ENCODE measurements at regions not wholly inside any gene's neighbourhood (a gene's known extent, or its start where the extent isn't known, plus 50 kb on each side); places are given as distances from the start of the nearest gene placed in this dataset.

- H3K4me3 Mint-ChIP-seq: no peak overlapping the region
- DNase-seq (no peak), ATAC-seq (ENCODE audit: poor library complexity) (no peak)
- peaks cover 16% of the 10 kb centered on the region for H3K27me3 Mint-ChIP-seq
- ChIA-PET POLR2A (no interaction called here), CTCF (no interaction called here)
- Histone ChIP-seq H3K27me3 (ENCODE audit: control insufficient read depth in 1 of 2, insufficient read depth in 2 of 2, low read length in 2 of 2) (peaks cover 0 to 6% of the 10 kb centered on the region in 2 experiments), H3K4me1 (ENCODE audit: insufficient read depth, low read length) (no peaks in the 10 kb centered on the region), H3K9me3 (ENCODE audit: control insufficient read depth in 1 of 2, insufficient read depth in 1 of 2, low read length in 2 of 2) (peaks cover 5 to 7% of the 10 kb centered on the region in 2 experiments), H3K27ac (ENCODE audit: low read depth in 1 of 2, low read length in 2 of 2) (no peak overlapping the region), H3K4me3 (ENCODE audit: low read length) (no peak overlapping the region), H3K36me3 (ENCODE audit: insufficient read depth, low read length) (no peaks in the 10 kb centered on the region)
- no peaks in the 10 kb centered on the region for H3K4me1 Mint-ChIP-seq (ENCODE audit: low read depth)
- TF ChIP-seq CTCF (IDR thresholded peaks at IDR 0.05): no peak
- H3K9me3 Mint-ChIP-seq: peaks cover 2% of the 10 kb centered on the region
- intact Hi-C loops (cut with DNase I, micrococcal nuclease): no loop called here
- no peaks in the 10 kb centered on the region for H3K36me3 Mint-ChIP-seq (ENCODE audit: low read depth)
- H3K27ac Mint-ChIP-seq: no peak overlapping the region
Observed at GRCh38 chr2:226589043-226589442, 210.6 kb downstream of the IRS1 start.

GRCh38 chr2:226585130-226585561, 214.5 kb downstream of the IRS1 start:
- Histone ChIP-seq H3K36me3 (ENCODE audit: insufficient read depth, low read length) (no peaks in the 10 kb centered on the region), H3K4me1 (ENCODE audit: insufficient read depth, low read length) (no peaks in the 10 kb centered on the region), H3K4me3 (ENCODE audit: low read length) (no peak overlapping the region), H3K9me3 (ENCODE audit: control insufficient read depth in 1 of 2, insufficient read depth in 1 of 2, low read length in 2 of 2) (peaks cover 0 to 5% of the 10 kb centered on the region in 2 experiments), H3K27me3 (ENCODE audit: control insufficient read depth in 1 of 2, insufficient read depth in 2 of 2, low read length in 2 of 2) (peaks cover 0 to 10% of the 10 kb centered on the region in 2 experiments), H3K27ac (ENCODE audit: low read depth in 1 of 2, low read length in 2 of 2) (no peak overlapping the region)
- Mint-ChIP-seq H3K27me3 (peaks cover 28% of the 10 kb centered on the region), H3K9me3 (no peaks in the 10 kb centered on the region), H3K36me3 (ENCODE audit: low read depth) (no peaks in the 10 kb centered on the region), H3K27ac (no peak overlapping the region), H3K4me3 (no peak overlapping the region), H3K4me1 (ENCODE audit: low read depth) (no peaks in the 10 kb centered on the region)
- intact Hi-C loops (cut with DNase I, micrococcal nuclease): no loop called here
- no peak for DNase-seq
- CTCF ChIA-PET: interaction anchor here (0.9 kb wide), 1 partner anchor 19 kb away, joined by 3 read pairs; no protein-coding TSS in a partner anchor
- TF ChIP-seq CTCF (IDR thresholded peaks at IDR 0.05): no peak
- POLR2A ChIA-PET: no interaction called here
- ATAC-seq (ENCODE audit: poor library complexity): no peak

- H3K9me3 Mint-ChIP-seq: no peaks in the 10 kb centered on the region
- no peaks in the 10 kb centered on the region for H3K36me3 ChIP-seq (ENCODE audit: insufficient read depth, low read length)
- no peak overlapping the region for H3K27ac ChIP-seq (ENCODE audit: low read depth in 1 of 2, low read length in 2 of 2)
- no peak overlapping the region for H3K27ac Mint-ChIP-seq
- POLR2A ChIA-PET: no interaction called here
- no peaks in the 10 kb centered on the region for H3K4me1 ChIP-seq (ENCODE audit: insufficient read depth, low read length)
- CTCF ChIA-PET: interaction anchor here (0.9 kb wide), 1 partner anchor 20 kb away, joined by 3 read pairs; no protein-coding TSS in a partner anchor
- H3K27me3 Mint-ChIP-seq: peaks cover 28% of the 10 kb centered on the region
- no peak for TF ChIP-seq CTCF (IDR thresholded peaks at IDR 0.05)
- DNase-seq (no peak), ATAC-seq (ENCODE audit: poor library complexity) (no peak)
- no peak overlapping the region for H3K4me3 ChIP-seq (ENCODE audit: low read length)
- H3K4me1 Mint-ChIP-seq (ENCODE audit: low read depth): no peaks in the 10 kb centered on the region
- peaks cover 0 to 5% of the 10 kb centered on the region in 2 experiments for H3K9me3 ChIP-seq (ENCODE audit: control insufficient read depth in 1 of 2, insufficient read depth in 1 of 2, low read length in 2 of 2)
- H3K27me3 ChIP-seq (ENCODE audit: control insufficient read depth in 1 of 2, insufficient read depth in 2 of 2, low read length in 2 of 2): peaks cover 0 to 10% of the 10 kb centered on the region in 2 experiments
- intact Hi-C loops (cut with DNase I, micrococcal nuclease): no loop called here
- H3K36me3 Mint-ChIP-seq (ENCODE audit: low read depth): no peaks in the 10 kb centered on the region
- H3K4me3 Mint-ChIP-seq: no peak overlapping the region
Observed at GRCh38 chr2:226584518-226585055, 215.0 kb downstream of the IRS1 start.
